ENCODE measurements at regions not wholly inside any gene's neighbourhood (a gene's known extent, or its start where the extent isn't known, plus 50 kb on each side); places are given as distances from the start of the nearest gene placed in this dataset.

- H2AFZ ChIP-seq (ENCODE audit: low read length), result no peak overlapping the region
These were observed 585.6 kb downstream of the MAFB start for GRCh38 chr20:40103420-40103819.

GRCh38 chr20:40101560-40101959 lies 587.5 kb downstream of the MAFB start:
- Histone ChIP-seq H3K9ac (ENCODE audit: low read length) (no peak overlapping the region), H3F3A (ENCODE audit: insufficient read depth, low read length) (no peaks in the 10 kb centered on the region), H3K27me3 (ENCODE audit: insufficient read depth, low read length) (no peaks in the 10 kb centered on the region), H3K4me2 (ENCODE audit: low read length) (no peak overlapping the region), H3K27ac (ENCODE audit: low read depth, low read length, poor library complexity, severe bottlenecking) (no peak overlapping the region), H3K79me2 (ENCODE audit: insufficient read depth, low read length) (no peaks in the 10 kb centered on the region), H2AFZ (ENCODE audit: low read length) (no peak overlapping the region), H3K9me3 (ENCODE audit: low read length) (no peaks in the 10 kb centered on the region), H3K36me3 (ENCODE audit: insufficient read depth, low read length) (no peaks in the 10 kb centered on the region), H3K4me3 (ENCODE audit: low read depth, low read length, poor library complexity, severe bottlenecking) (no peak overlapping the region), H3K4me1 (ENCODE audit: insufficient read depth, low read length, severe bottlenecking) (no peaks in the 10 kb centered on the region), H3K9me2 (ENCODE audit: low read depth, low read length) (no peaks in the 10 kb centered on the region), H4K20me1 (ENCODE audit: insufficient read depth, low read length) (no peaks in the 10 kb centered on the region)
- TF ChIP-seq CTCF (IDR thresholded peaks at IDR 0.05; ENCODE audit: low read length), result no peak
- no peak for TF ChIP-seq EZH2 (IDR thresholded peaks at IDR 0.05; ENCODE audit: borderline replicate concordance, low read length)

More at GRCh38 chr20:40103420-40103819, 585.6 kb downstream of the MAFB start:
- H3K9me3 ChIP-seq (ENCODE audit: low read length), result no peaks in the 10 kb centered on the region
- H3K79me2 ChIP-seq (ENCODE audit: insufficient read depth, low read length), result no peaks in the 10 kb centered on the region
- no peak overlapping the region for H3K4me2 ChIP-seq (ENCODE audit: low read length)
- H3K27ac ChIP-seq (ENCODE audit: low read depth, low read length, poor library complexity, severe bottlenecking), result no peak overlapping the region
- no peaks in the 10 kb centered on the region for H3K4me1 ChIP-seq (ENCODE audit: insufficient read depth, low read length, severe bottlenecking)
- H3K4me3 ChIP-seq (ENCODE audit: low read depth, low read length, poor library complexity, severe bottlenecking), result no peak overlapping the region
- no peak for TF ChIP-seq CTCF (IDR thresholded peaks at IDR 0.05; ENCODE audit: low read length)
- no peak for TF ChIP-seq EZH2 (IDR thresholded peaks at IDR 0.05; ENCODE audit: borderline replicate concordance, low read length)
- no peaks in the 10 kb centered on the region for H3F3A ChIP-seq (ENCODE audit: insufficient read depth, low read length)
- no peaks in the 10 kb centered on the region for H3K27me3 ChIP-seq (ENCODE audit: insufficient read depth, low read length)
- no peak overlapping the region for H3K9ac ChIP-seq (ENCODE audit: low read length)
- no peaks in the 10 kb centered on the region for H3K36me3 ChIP-seq (ENCODE audit: insufficient read depth, low read length)
- no peaks in the 10 kb centered on the region for H4K20me1 ChIP-seq (ENCODE audit: insufficient read depth, low read length)
- H3K9me2 ChIP-seq (ENCODE audit: low read depth, low read length), result no peaks in the 10 kb centered on the region

- no peaks in the 10 kb centered on the region for H3K9me3 ChIP-seq (ENCODE audit: low read length)
- no peak overlapping the region for H3K27ac ChIP-seq (ENCODE audit: low read depth, low read length, poor library complexity, severe bottlenecking)
- H2AFZ ChIP-seq (ENCODE audit: low read length), result no peak overlapping the region
- no peak for TF ChIP-seq EZH2 (IDR thresholded peaks at IDR 0.05; ENCODE audit: borderline replicate concordance, low read length)
- TF ChIP-seq CTCF (IDR thresholded peaks at IDR 0.05; ENCODE audit: low read length), result no peak
- H3K9ac ChIP-seq (ENCODE audit: low read length), result no peak overlapping the region
- H3K27me3 ChIP-seq (ENCODE audit: insufficient read depth, low read length), result no peaks in the 10 kb centered on the region
- no peaks in the 10 kb centered on the region for H3K36me3 ChIP-seq (ENCODE audit: insufficient read depth, low read length)
- no peak overlapping the region for H3K4me3 ChIP-seq (ENCODE audit: low read depth, low read length, poor library complexity, severe bottlenecking)
- H4K20me1 ChIP-seq (ENCODE audit: insufficient read depth, low read length), result no peaks in the 10 kb centered on the region
- no peaks in the 10 kb centered on the region for H3K9me2 ChIP-seq (ENCODE audit: low read depth, low read length)
- H3K4me2 ChIP-seq (ENCODE audit: low read length), result no peak overlapping the region
- no peaks in the 10 kb centered on the region for H3K4me1 ChIP-seq (ENCODE audit: insufficient read depth, low read length, severe bottlenecking)
- H3F3A ChIP-seq (ENCODE audit: insufficient read depth, low read length), result no peaks in the 10 kb centered on the region
- H3K79me2 ChIP-seq (ENCODE audit: insufficient read depth, low read length), result no peaks in the 10 kb centered on the region
These were observed 588.8 kb downstream of the MAFB start for GRCh38 chr20:40100261-40100660.
